Jurkat, Clone E6-1 (cell line): ENCODE measurements at regions not wholly inside any gene's neighbourhood (a gene's known extent, or its start where the extent isn't known, plus 50 kb on each side); places are given as distances from the start of the nearest gene placed in this dataset.

Experiments
- DNase-seq: peaks from one replicate; pipeline ENCODE4 v3.0.0-alpha.2; 2011; ENCODE audit warnings: low read depth, low spot score
- H3K4me3 ChIP-seq: 2 replicates; pipeline ENCODE4 v1.5.1; 2011; ENCODE audit warnings: mild to moderate bottlenecking, low read length, control low read depth, moderate library complexity

GRCh38 chr15:69827751-69828150, 270.0 kb downstream of the TLE3 start:
- no peak for DNase-seq
- no peak overlapping the region for H3K4me3 ChIP-seq

- DNase-seq, result no peak
- no peak overlapping the region for H3K4me3 ChIP-seq
Observed at GRCh38 chr15:69828181-69828828, 269.4 kb downstream of the TLE3 start.

- no peak overlapping the region for H3K4me3 ChIP-seq
- DNase-seq, result no peak
Observed at GRCh38 chr15:69829974-69830373, 267.7 kb downstream of the TLE3 start.

- DNase-seq, result no peak
- H3K4me3 ChIP-seq, result no peak overlapping the region
Observed at GRCh38 chr15:69830430-69830829, 267.3 kb downstream of the TLE3 start.

GRCh38 chr15:69830876-69831275, 266.8 kb downstream of the TLE3 start:
- no peak overlapping the region for H3K4me3 ChIP-seq
- DNase-seq, result no peak

GRCh38 chr15:69834267-69834666, 263.4 kb downstream of the TLE3 start:
- DNase-seq, result no peak
- no peak overlapping the region for H3K4me3 ChIP-seq

GRCh38 chr15:69834761-69835160, 263.0 kb downstream of the TLE3 start:
- H3K4me3 ChIP-seq, result no peak overlapping the region
- no peak for DNase-seq

- no peak for DNase-seq
- H3K4me3 ChIP-seq, result no peak overlapping the region
Observed at GRCh38 chr15:69836048-69836447, 261.7 kb downstream of the TLE3 start.

- DNase-seq, result no peak
- no peak overlapping the region for H3K4me3 ChIP-seq
Observed at GRCh38 chr15:69836526-69837230, 261.0 kb downstream of the TLE3 start.

- no peak overlapping the region for H3K4me3 ChIP-seq
- DNase-seq, result no peak
Observed at GRCh38 chr15:69838338-69838737, 259.4 kb downstream of the TLE3 start.

GRCh38 chr15:69838994-69839393, 258.7 kb downstream of the TLE3 start:
- no peak overlapping the region for H3K4me3 ChIP-seq
- no peak for DNase-seq

- DNase-seq, result no peak
Observed at GRCh38 chr15:69841113-69841828, 256.4 kb downstream of the TLE3 start.

GRCh38 chr15:69842851-69843250, 254.9 kb downstream of the TLE3 start:
- no peak overlapping the region for H3K4me3 ChIP-seq
- DNase-seq, result no peak

More at GRCh38 chr15:69841113-69841828, 256.4 kb downstream of the TLE3 start:
- H3K4me3 ChIP-seq, result no peak overlapping the region

- no peak overlapping the region for H3K4me3 ChIP-seq
- DNase-seq, result no peak
Observed at GRCh38 chr15:69843276-69843899, 254.3 kb downstream of the TLE3 start.

GRCh38 chr15:69843900-69844304, 253.8 kb downstream of the TLE3 start:
- DNase-seq, result no peak

GRCh38 chr15:69845159-69845558, 252.6 kb downstream of the TLE3 start:
- DNase-seq, result no peak
- no peak overlapping the region for H3K4me3 ChIP-seq

More at GRCh38 chr15:69843900-69844304, 253.8 kb downstream of the TLE3 start:
- H3K4me3 ChIP-seq, result no peak overlapping the region

GRCh38 chr15:69847625-69848024, 250.1 kb downstream of the TLE3 start:
- H3K4me3 ChIP-seq, result no peak overlapping the region
- DNase-seq, result no peak

- no peak for DNase-seq
Observed at GRCh38 chr15:69848096-69848495, 249.6 kb downstream of the TLE3 start.

GRCh38 chr15:69848551-69849231, 249.0 kb downstream of the TLE3 start:
- DNase-seq, result no peak
- H3K4me3 ChIP-seq, result no peak overlapping the region

More at GRCh38 chr15:69848096-69848495, 249.6 kb downstream of the TLE3 start:
- no peak overlapping the region for H3K4me3 ChIP-seq
